Liver (tissue), 8 donors: ENCODE measurements at regions not wholly inside any gene's neighbourhood (a gene's known extent, or its start where the extent isn't known, plus 50 kb on each side); places are given as distances from the start of the nearest gene placed in this dataset.

Source experiments
- DNase-seq: peaks from one replicate; pipeline ENCODE4 v3.0.0-alpha.2; 2017; ENCODE audit warnings: low spot score
- H3K27ac ChIP-seq, 2 donors: one replicate each; pipeline ENCODE4 v1.7.0; 2013; ENCODE audit warnings: inconsistent platforms in 2 of 2, low read length in 2 of 2, control low read depth in 1 of 2, low read depth in 1 of 2, mild to moderate bottlenecking in 1 of 2
- H3K27me3 ChIP-seq, 4 donors: one replicate each; pipeline versions ENCODE4 v1.6.1 to v1.7.0; 2013; ENCODE audit warnings: low read length in 3 of 4, inconsistent platforms in 1 of 4, mild to moderate bottlenecking in 1 of 4, moderate library complexity in 1 of 4; ENCODE audit not compliant: control insufficient read depth in 4 of 4, insufficient read depth in 4 of 4
- H3K36me3 ChIP-seq, 4 donors: one replicate each; pipeline versions ENCODE4 v1.6.1 to v1.7.0; 2013; ENCODE audit warnings: low read length in 3 of 4, mild to moderate bottlenecking in 3 of 4, low read depth in 1 of 4, moderate library complexity in 1 of 4; ENCODE audit not compliant: control insufficient read depth in 4 of 4, insufficient read depth in 3 of 4
- H3K4me1 ChIP-seq, 4 donors: one replicate each; pipeline versions ENCODE4 v1.6.1 to v1.7.0; 2013; ENCODE audit warnings: low read length in 3 of 4, mild to moderate bottlenecking in 3 of 4, moderate library complexity in 1 of 4; ENCODE audit not compliant: control insufficient read depth in 4 of 4, insufficient read depth in 4 of 4
- H3K4me3 ChIP-seq, 3 donors: one replicate each; pipeline versions ENCODE4 v1.6.1 to v1.7.0; 2013; ENCODE audit warnings: low read length in 3 of 3, control low read depth in 1 of 3, low read depth in 1 of 3, mild to moderate bottlenecking in 1 of 3
- H3K9ac ChIP-seq, 2 donors: one replicate each; pipeline ENCODE4 v1.7.0; 2013; ENCODE audit warnings: low read length in 2 of 2, mild to moderate bottlenecking in 2 of 2, moderate library complexity in 2 of 2, control low read depth in 1 of 2, low read depth in 1 of 2
- H3K9me3 ChIP-seq, 4 donors: one replicate each; pipeline versions ENCODE4 v1.6.1 to v1.7.0; 2013; ENCODE audit warnings: low read length in 3 of 4; ENCODE audit not compliant: control insufficient read depth in 4 of 4
- EGR1 ChIP-seq, 2 donors: IDR thresholded peaks; 2 replicates each; pipeline ENCODE4 v1.6.1; 2016 to 2018; ENCODE audit warnings: antibody characterized with exemption in 2 of 2, low read depth in 2 of 2
- FOXA2 ChIP-seq: IDR thresholded peaks from 2 replicates; pipeline ENCODE4 v1.6.1; 2016; ENCODE audit warnings: antibody characterized with exemption
- GABPA ChIP-seq, 2 donors: IDR thresholded peaks in 1 of 2; conservative IDR thresholded peaks in 1 of 2; 2 replicates each; pipeline ENCODE4 v1.6.1; 2016; ENCODE audit warnings: antibody characterized with exemption in 2 of 2, mild to moderate bottlenecking in 1 of 2, moderate library complexity in 1 of 2
- HNF4A ChIP-seq, 2 donors: conservative IDR thresholded peaks; 2 replicates each; pipeline ENCODE4 v1.6.1; 2016; ENCODE audit warnings: antibody characterized with exemption in 2 of 2, mild to moderate bottlenecking in 2 of 2
- HNF4G ChIP-seq: IDR thresholded peaks from 2 replicates; pipeline ENCODE4 v1.6.1; 2016; ENCODE audit warnings: antibody characterized with exemption
- JUND ChIP-seq, 2 donors: IDR thresholded peaks; 2 replicates each; pipeline ENCODE4 v1.6.1; 2016; ENCODE audit warnings: antibody characterized with exemption in 2 of 2
- NR2F2 ChIP-seq: IDR thresholded peaks from 2 replicates; pipeline ENCODE4 v1.6.1; 2016; ENCODE audit warnings: antibody characterized with exemption
- RAD21 ChIP-seq, 2 donors: IDR thresholded peaks; 2 replicates each; pipeline ENCODE4 v1.6.1; 2016; ENCODE audit warnings: antibody characterized with exemption in 2 of 2, mild to moderate bottlenecking in 2 of 2
- SP1 ChIP-seq: IDR thresholded peaks from 2 replicates; pipeline ENCODE4 v1.6.1; 2018; ENCODE audit warnings: antibody characterized with exemption, mild to moderate bottlenecking
- TAF1 ChIP-seq: conservative IDR thresholded peaks from 2 replicates; pipeline ENCODE4 v1.6.1; 2016; ENCODE audit warnings: antibody characterized with exemption, mild to moderate bottlenecking
- YY1 ChIP-seq: IDR thresholded peaks from 2 replicates; pipeline ENCODE4 v1.6.1; 2016; ENCODE audit warnings: antibody characterized with exemption, mild to moderate bottlenecking
- WGBS: extraction: QIAGEN DNeasy Blood & Tissue Kit; methylation state at CpG from one replicate; pipeline ENCODE4 v1.1.7; 2013; 5-methylcytosine and 5-hydroxymethylcytosine counted together
- TF ChIP-seq, protein P1 (sequence below): IDR thresholded peaks from 2 replicates; pipeline ENCODE4 v1.6.1; 2016; ENCODE audit warnings: antibody characterized with exemption
- TF ChIP-seq, protein P2 (sequence below): IDR thresholded peaks from 2 replicates; pipeline ENCODE4 v1.6.1; 2016; ENCODE audit warnings: antibody characterized with exemption, mild to moderate bottlenecking
- TF ChIP-seq, protein P3 (sequence below): IDR thresholded peaks from 2 replicates; pipeline ENCODE4 v1.6.1; 2016; ENCODE audit warnings: antibody characterized with exemption
- TF ChIP-seq, protein P4 (sequence below): fragments of 150-350 bp; IDR thresholded peaks from 2 replicates; pipeline ENCODE4 v1.5.1; 2017; ENCODE audit warnings: improper control_type of control experiment, low read depth, low read length; ENCODE audit not compliant: missing input control
- TF ChIP-seq, protein P5 (sequence below): IDR thresholded peaks from 2 replicates; pipeline ENCODE4 v1.6.1; 2016; ENCODE audit warnings: antibody characterized with exemption
- donor health status: healthy.
- donor health status: healthy.
- donor health status: healthy.
- donor health status: healthy.
- donor health status: healthy.

DNA sequence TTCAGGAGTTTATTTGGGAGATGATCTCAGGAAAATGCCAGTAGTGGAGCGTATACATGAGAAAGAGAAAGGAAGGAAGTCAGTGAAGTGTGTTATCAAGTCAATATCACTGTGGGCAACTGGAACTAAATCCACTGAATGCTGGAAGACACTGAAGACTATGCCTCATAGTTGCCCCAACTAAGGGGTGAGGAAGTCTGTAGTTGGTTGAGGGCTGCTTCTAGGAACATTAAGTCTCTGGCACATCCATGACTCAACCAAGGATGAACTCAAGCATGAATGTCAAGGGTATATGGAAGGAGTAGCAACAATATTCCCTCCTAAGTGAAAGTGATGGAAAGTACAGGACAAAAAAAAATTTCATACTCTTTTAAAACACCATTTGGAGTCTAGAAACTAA, 167.9 kb downstream of the MAGEB17 start:
- no peak for DNase-seq
- no peaks in the 10 kb centered on the region for H3K27me3 ChIP-seq
- no peaks in the 10 kb centered on the region for H3K4me1 ChIP-seq
- 79% methylated on average over 1 of the region's 1 CpG for WGBS
- TF ChIP-seq JUND (IDR thresholded peaks at IDR 0.05) (no peak), HNF4G (no peak), HNF4A (conservative IDR thresholded peaks at IDR 0.05) (no peak), GABPA (IDR thresholded peaks at IDR 0.05 in 1 of 2, conservative IDR thresholded peaks at IDR 0.05 in 1 of 2) (no peak), EGR1 (IDR thresholded peaks at IDR 0.05; ENCODE audit: low read depth in 2 of 2) (no peak), RAD21 (IDR thresholded peaks at IDR 0.05) (no peak)
- TF ChIP-seq, protein P1, sequence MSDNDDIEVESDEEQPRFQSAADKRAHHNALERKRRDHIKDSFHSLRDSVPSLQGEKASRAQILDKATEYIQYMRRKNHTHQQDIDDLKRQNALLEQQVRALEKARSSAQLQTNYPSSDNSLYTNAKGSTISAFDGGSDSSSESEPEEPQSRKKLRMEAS = no peak
- TF ChIP-seq, protein P2, sequence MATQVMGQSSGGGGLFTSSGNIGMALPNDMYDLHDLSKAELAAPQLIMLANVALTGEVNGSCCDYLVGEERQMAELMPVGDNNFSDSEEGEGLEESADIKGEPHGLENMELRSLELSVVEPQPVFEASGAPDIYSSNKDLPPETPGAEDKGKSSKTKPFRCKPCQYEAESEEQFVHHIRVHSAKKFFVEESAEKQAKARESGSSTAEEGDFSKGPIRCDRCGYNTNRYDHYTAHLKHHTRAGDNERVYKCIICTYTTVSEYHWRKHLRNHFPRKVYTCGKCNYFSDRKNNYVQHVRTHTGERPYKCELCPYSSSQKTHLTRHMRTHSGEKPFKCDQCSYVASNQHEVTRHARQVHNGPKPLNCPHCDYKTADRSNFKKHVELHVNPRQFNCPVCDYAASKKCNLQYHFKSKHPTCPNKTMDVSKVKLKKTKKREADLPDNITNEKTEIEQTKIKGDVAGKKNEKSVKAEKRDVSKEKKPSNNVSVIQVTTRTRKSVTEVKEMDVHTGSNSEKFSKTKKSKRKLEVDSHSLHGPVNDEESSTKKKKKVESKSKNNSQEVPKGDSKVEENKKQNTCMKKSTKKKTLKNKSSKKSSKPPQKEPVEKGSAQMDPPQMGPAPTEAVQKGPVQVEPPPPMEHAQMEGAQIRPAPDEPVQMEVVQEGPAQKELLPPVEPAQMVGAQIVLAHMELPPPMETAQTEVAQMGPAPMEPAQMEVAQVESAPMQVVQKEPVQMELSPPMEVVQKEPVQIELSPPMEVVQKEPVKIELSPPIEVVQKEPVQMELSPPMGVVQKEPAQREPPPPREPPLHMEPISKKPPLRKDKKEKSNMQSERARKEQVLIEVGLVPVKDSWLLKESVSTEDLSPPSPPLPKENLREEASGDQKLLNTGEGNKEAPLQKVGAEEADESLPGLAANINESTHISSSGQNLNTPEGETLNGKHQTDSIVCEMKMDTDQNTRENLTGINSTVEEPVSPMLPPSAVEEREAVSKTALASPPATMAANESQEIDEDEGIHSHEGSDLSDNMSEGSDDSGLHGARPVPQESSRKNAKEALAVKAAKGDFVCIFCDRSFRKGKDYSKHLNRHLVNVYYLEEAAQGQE = no peak
- TF ChIP-seq, protein P3, sequence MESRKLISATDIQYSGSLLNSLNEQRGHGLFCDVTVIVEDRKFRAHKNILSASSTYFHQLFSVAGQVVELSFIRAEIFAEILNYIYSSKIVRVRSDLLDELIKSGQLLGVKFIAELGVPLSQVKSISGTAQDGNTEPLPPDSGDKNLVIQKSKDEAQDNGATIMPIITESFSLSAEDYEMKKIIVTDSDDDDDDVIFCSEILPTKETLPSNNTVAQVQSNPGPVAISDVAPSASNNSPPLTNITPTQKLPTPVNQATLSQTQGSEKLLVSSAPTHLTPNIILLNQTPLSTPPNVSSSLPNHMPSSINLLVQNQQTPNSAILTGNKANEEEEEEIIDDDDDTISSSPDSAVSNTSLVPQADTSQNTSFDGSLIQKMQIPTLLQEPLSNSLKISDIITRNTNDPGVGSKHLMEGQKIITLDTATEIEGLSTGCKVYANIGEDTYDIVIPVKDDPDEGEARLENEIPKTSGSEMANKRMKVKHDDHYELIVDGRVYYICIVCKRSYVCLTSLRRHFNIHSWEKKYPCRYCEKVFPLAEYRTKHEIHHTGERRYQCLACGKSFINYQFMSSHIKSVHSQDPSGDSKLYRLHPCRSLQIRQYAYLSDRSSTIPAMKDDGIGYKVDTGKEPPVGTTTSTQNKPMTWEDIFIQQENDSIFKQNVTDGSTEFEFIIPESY = no peak
- TF ChIP-seq, protein P4, sequence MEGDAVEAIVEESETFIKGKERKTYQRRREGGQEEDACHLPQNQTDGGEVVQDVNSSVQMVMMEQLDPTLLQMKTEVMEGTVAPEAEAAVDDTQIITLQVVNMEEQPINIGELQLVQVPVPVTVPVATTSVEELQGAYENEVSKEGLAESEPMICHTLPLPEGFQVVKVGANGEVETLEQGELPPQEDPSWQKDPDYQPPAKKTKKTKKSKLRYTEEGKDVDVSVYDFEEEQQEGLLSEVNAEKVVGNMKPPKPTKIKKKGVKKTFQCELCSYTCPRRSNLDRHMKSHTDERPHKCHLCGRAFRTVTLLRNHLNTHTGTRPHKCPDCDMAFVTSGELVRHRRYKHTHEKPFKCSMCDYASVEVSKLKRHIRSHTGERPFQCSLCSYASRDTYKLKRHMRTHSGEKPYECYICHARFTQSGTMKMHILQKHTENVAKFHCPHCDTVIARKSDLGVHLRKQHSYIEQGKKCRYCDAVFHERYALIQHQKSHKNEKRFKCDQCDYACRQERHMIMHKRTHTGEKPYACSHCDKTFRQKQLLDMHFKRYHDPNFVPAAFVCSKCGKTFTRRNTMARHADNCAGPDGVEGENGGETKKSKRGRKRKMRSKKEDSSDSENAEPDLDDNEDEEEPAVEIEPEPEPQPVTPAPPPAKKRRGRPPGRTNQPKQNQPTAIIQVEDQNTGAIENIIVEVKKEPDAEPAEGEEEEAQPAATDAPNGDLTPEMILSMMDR = no peak
- H3K9me3 ChIP-seq = no peaks in the 10 kb centered on the region
- no peaks in the 10 kb centered on the region for H3K36me3 ChIP-seq
- no peak overlapping the region for H3K4me3 ChIP-seq
- H3K9ac ChIP-seq = no peak overlapping the region
- H3K27ac ChIP-seq = no peak overlapping the region

DNA sequence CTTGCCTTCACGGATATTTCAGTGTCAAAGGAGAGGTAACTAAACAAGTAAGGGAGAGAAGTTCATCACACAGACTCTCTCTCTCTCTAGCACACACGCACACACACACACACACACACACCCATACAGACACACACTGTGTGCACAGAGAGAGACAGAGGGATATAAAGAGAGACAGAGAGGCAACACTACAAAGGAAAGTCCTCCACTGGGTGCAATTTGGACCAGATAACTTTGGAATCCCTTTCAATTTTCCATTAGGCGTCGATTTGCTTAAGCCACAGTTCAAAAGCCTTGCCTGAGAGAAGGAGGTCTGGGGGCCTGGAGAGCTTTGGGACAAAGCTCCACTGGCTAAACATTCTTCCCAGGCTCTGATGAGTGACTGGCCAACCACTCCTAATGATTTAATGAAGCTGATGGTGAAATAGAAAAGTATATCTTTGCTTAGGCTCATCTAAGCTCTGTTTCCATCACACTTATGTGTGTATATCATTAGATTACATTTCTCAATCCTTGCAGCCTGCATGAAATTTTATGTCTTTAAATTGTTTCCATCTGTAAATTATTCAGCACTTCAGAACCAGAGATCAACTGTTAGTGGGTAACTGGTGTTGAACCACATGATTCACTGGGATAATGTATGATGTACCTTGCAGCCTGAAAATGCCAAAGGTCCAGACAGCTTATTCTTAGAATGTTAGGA, 180.8 kb downstream of the MAGEB17 start:
- 74% methylated on average over 4 of the region's 4 CpGs for WGBS
- DNase-seq = no peak

More for the DNA sequence above, 180.8 kb downstream of the MAGEB17 start:
- Histone ChIP-seq H3K4me1 (no peaks in the 10 kb centered on the region), H3K4me3 (no peak overlapping the region), H3K9me3 (no peaks in the 10 kb centered on the region), H3K9ac (no peak overlapping the region), H3K27ac (no peak overlapping the region), H3K36me3 (no peaks in the 10 kb centered on the region), H3K27me3 (no peaks in the 10 kb centered on the region)
- TF ChIP-seq RAD21 (IDR thresholded peaks at IDR 0.05) (no peak), HNF4G (no peak), TAF1 (no peak), YY1 (no peak), EGR1 (IDR thresholded peaks at IDR 0.05; ENCODE audit: low read depth in 2 of 2) (no peak), HNF4A (conservative IDR thresholded peaks at IDR 0.05) (no peak), NR2F2 (no peak), SP1 (no peak), FOXA2 (no peak)
- TF ChIP-seq, protein P5, sequence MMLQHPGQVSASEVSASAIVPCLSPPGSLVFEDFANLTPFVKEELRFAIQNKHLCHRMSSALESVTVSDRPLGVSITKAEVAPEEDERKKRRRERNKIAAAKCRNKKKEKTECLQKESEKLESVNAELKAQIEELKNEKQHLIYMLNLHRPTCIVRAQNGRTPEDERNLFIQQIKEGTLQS = no peak
- TF ChIP-seq, protein P3 = no peak
- TF ChIP-seq, protein P4 = no peak
- TF ChIP-seq, protein P1 = no peak
